IPS-NIHi7 (cell line): ENCODE measurements at regions not wholly inside any gene's neighbourhood (a gene's known extent, or its start where the extent isn't known, plus 50 kb on each side); places are given as distances from the start of the nearest gene placed in this dataset.

ENCODE experiments used
- DNase-seq: peaks from one replicate; pipeline ENCODE4 v3.0.0; 2012; ENCODE audit warnings: mixed read lengths; ENCODE audit errors: extremely low spot score

GRCh38 chr20:23253524-23253923, 97.1 kb upstream of the NXT1 start:
- DNase-seq: no peak

- DNase-seq: no peak
Observed at GRCh38 chr20:23251779-23252178, 98.8 kb upstream of the NXT1 start.

GRCh38 chr20:23249541-23249940, 101.0 kb upstream of the NXT1 start:
- DNase-seq: no peak

- DNase-seq: no peak
Observed at GRCh38 chr20:23248461-23248882, 102.1 kb upstream of the NXT1 start.

GRCh38 chr20:23246717-23247664, 103.6 kb upstream of the NXT1 start:
- no peak for DNase-seq

GRCh38 chr20:23245553-23246181, 104.9 kb upstream of the NXT1 start:
- DNase-seq: peak; percentile 83

- no peak for DNase-seq
Observed at GRCh38 chr20:23244916-23245552, 105.6 kb upstream of the NXT1 start.

- DNase-seq: no peak
Observed at GRCh38 chr20:23244156-23244915, 106.3 kb upstream of the NXT1 start.

- DNase-seq: no peak
Observed at GRCh38 chr20:23243791-23244155, 106.8 kb upstream of the NXT1 start.

GRCh38 chr20:23242556-23243180, 107.9 kb upstream of the NXT1 start:
- no peak for DNase-seq

GRCh38 chr20:23242104-23242503, 108.5 kb upstream of the NXT1 start:
- no peak for DNase-seq

- DNase-seq: no peak
Observed at GRCh38 chr20:23241416-23241815, 109.2 kb upstream of the NXT1 start.

GRCh38 chr20:23240519-23240918, 110.1 kb upstream of the NXT1 start:
- no peak for DNase-seq

- DNase-seq: no peak
Observed at GRCh38 chr20:23237201-23237600, 113.4 kb upstream of the NXT1 start.

- DNase-seq: peak; percentile 85
Observed at GRCh38 chr20:23235173-23236027, 115.2 kb upstream of the NXT1 start.

- DNase-seq: no peak
Observed at GRCh38 chr20:23234311-23235078, 116.1 kb upstream of the NXT1 start.

- no peak for DNase-seq
Observed at GRCh38 chr20:23233341-23233740, 117.2 kb upstream of the NXT1 start.

GRCh38 chr20:23232679-23233308, 117.8 kb upstream of the NXT1 start:
- DNase-seq: no peak

- no peak for DNase-seq
Observed at GRCh38 chr20:23232219-23232581, 118.4 kb upstream of the NXT1 start.
